Fibroblast of pulmonary artery (primary cell): ENCODE measurements at regions not wholly inside any gene's neighbourhood (a gene's known extent, or its start where the extent isn't known, plus 50 kb on each side); places are given as distances from the start of the nearest gene placed in this dataset.
"Not testable (repeated sequence)": the region's sequence is repeated elsewhere in the genome, so short reads cannot be mapped to it uniquely, and the experiment has no call there.

Experiments
- DNase-seq: peaks from one replicate; pipeline ENCODE4 v3.0.0-alpha.2; 2010; ENCODE audit warnings: low read depth
- H3K4me3 ChIP-seq: replicated peaks from 2 replicates; pipeline ENCODE4 v1.5.1; 2011; ENCODE audit warnings: low read depth, mild to moderate bottlenecking, control low read depth, low read length, moderate library complexity
- TF ChIP-seq, protein P1 (sequence below): IDR thresholded peaks from 2 replicates; pipeline ENCODE4 v1.5.1; 2011; ENCODE audit warnings: mild to moderate bottlenecking, control low read depth, low read length, inconsistent platforms; ENCODE audit errors: missing control alignments

- no peak for DNase-seq
- no peak overlapping the region for H3K4me3 ChIP-seq
- TF ChIP-seq, protein P1, sequence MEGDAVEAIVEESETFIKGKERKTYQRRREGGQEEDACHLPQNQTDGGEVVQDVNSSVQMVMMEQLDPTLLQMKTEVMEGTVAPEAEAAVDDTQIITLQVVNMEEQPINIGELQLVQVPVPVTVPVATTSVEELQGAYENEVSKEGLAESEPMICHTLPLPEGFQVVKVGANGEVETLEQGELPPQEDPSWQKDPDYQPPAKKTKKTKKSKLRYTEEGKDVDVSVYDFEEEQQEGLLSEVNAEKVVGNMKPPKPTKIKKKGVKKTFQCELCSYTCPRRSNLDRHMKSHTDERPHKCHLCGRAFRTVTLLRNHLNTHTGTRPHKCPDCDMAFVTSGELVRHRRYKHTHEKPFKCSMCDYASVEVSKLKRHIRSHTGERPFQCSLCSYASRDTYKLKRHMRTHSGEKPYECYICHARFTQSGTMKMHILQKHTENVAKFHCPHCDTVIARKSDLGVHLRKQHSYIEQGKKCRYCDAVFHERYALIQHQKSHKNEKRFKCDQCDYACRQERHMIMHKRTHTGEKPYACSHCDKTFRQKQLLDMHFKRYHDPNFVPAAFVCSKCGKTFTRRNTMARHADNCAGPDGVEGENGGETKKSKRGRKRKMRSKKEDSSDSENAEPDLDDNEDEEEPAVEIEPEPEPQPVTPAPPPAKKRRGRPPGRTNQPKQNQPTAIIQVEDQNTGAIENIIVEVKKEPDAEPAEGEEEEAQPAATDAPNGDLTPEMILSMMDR: no peak
These were observed 875.6 kb upstream of the ROBO1 start for GRCh38 chr3:80643421-80643820.

- no peak for DNase-seq
- TF ChIP-seq, protein P1: no peak
- H3K4me3 ChIP-seq: no peak overlapping the region
These were observed 850.8 kb upstream of the ROBO1 start for GRCh38 chr3:80618295-80619256.

DNA sequence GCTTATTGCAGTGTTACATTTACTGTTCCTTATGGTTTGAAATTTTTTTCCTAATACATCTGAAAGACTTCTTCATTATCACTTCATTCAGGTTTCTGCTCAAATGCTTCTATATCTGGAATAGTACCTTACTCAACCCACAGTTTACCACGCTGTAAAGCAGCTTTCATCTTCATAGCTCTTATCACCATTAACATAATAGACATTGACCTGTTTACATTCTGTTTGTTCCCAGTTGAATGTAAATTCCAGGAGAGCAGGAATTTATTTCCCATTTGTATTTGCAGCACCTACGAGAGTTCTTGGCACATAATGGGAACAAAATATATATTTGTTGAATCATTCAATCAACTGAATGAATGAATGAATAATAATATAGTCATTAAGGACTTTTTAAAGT, 844.6 kb upstream of the ROBO1 start:
- TF ChIP-seq, protein P1: no peak
- DNase-seq: no peak
- H3K4me3 ChIP-seq: no peak overlapping the region

- not testable (repeated sequence) for H3K4me3 ChIP-seq, DNase-seq
These were observed 840.3 kb upstream of the ROBO1 start for GRCh38 chr3:80608072-80608471.

GRCh38 chr3:80606073-80606472, 838.3 kb upstream of the ROBO1 start:
- TF ChIP-seq, protein P1: no peak
- no peak overlapping the region for H3K4me3 ChIP-seq
- DNase-seq: no peak

- no peak overlapping the region for H3K4me3 ChIP-seq
- TF ChIP-seq, protein P1: no peak
- DNase-seq: no peak
These were observed 833.7 kb upstream of the ROBO1 start for GRCh38 chr3:80601479-80601878.

- TF ChIP-seq, protein P1: no peak
- no peak for DNase-seq
- no peak overlapping the region for H3K4me3 ChIP-seq
These were observed 825.0 kb upstream of the ROBO1 start for GRCh38 chr3:80592792-80593191.
